ENCODE measurements at regions not wholly inside any gene's neighbourhood (a gene's known extent, or its start where the extent isn't known, plus 50 kb on each side); places are given as distances from the start of the nearest gene placed in this dataset.
"Not testable (repeated sequence)": the region's sequence is repeated elsewhere in the genome, so short reads cannot be mapped to it uniquely, and the experiment has no call there.

DNA sequence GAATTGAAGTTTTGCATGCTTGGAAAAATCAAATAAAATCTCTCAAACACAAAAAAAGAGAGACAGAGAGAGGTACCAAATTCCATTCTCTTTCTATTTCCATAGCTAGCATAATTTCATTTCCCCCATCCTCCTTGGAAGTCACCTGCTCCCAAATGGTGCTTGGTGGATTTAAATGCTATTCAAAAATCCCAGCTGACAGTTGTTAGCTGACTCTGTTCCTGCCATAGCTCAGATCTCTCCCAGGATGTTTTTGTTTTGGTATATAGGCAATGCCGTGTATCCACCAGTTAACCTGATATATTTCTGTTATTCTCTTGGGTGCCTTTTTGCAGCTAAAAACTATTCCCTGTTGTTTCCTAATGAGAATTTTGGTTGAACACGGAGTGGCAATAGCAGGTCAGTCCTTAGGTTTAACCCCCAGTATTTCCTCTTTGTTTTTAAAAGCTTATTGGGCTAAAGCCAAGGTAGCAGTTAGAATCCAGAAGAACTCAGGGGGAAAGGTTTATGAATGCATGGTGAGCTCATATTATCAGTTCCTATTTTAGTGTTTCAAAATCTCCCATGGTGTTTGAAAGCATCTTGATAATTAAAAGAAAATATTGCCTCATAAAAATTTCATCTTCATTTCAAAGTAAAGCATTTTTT is 240.0 kb upstream of the GBE1 start:
- DNase-seq = no peak

DNA sequence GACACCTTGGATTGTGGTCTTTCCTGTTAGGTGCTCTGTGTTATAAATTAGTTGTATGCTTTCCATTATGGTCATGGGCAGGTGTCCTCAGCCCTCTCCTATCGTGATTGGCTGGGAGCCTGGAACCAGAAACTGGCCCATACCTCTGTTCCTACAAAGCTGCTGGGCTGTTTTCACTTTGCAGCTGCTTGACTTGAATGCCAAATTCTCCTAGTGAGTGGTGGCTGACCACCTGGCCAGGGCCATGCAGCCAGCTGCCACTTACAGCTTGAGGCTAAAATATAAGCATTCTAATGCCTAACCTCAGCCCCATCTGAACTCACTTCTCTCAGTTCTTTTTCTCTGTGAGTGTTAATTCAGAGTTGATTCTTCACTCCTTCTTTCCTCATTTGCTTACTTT is 239.3 kb upstream of the GBE1 start:
- no peak for DNase-seq

DNA sequence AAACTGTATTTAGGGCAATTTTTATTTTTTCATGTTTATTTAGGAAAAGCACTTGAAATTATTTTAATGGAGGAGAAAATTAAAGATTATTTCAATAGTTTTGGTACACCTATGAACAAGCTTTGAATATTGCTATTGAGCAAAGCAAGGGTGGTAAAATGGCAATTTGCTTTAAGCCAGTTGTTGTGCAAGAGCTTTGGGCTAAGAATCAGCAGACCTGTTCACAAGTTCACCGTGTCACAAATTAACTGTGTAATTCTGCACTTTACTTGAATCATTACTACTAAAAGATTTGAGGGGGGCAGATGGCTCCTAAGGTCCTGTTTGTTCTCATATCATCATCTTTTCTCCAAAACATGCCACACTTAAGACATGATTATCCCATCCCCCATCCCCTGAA is 238.9 kb upstream of the GBE1 start:
- no peak for DNase-seq

DNA sequence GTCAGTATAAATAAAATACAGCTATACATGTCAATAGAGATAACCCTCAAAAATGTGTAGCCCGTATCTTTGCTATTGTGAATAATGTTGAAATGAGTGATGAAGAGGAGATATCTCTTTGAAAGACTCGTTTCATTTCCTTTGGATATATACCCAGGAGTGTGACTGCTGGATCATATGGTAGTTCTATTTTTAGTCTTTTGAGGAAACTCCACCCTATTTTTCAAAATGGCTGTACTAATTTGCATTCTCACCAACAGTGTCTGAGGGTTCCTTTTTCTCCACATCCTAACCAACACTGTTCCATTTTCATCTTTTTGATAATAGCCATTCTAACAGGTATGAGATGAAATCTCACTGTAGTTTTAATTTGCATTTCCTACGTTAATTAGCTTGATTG is 237.5 kb upstream of the GBE1 start:
- no peak for DNase-seq

DNA sequence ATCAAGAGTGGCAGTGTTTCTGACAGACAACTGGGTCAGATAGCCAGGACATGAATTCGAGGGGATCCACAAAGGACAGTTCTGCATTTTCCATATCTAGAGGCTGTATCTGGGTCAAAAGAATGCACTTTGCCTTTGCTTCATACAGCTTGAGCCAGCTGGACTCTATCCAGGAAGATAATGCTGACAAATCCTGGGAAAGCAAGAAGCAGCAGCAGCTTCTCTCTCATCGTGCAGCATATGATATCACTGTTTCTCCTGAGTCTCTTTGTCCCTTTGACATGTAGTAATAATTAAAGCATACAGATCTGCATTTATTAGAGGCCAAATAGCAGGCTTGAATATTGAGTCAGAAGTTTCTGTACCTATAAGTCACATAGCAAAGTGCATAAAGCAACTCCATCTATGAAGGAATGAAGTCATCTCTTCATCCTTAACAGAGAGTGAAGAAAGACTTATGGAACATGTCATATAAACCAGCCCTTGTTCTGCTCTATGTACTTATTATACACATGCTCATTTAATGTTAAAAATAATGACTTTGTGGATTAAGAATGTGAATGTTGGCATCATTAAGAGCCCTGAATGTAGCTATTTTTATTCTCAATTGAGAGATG is 236.8 kb upstream of the GBE1 start:
- DNase-seq = no peak

DNA sequence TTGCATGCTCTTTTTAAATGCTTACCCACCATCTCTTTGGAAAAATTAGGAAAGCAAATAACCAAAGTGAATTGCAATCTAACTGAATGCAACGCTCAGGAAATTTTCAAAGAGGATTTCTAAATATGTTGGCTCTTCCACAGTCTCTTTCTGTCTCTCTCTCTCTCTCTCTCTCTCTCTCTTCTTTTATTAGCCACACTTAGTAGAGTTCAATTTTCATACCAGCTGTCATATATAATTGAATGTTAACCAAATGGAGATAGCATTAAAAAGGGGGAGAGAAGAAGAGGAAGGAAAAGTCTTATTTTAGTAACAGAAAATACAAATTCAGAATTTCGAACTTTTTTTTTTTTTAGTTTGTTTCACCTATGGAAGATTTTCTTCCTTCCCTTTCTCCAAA is 235.9 kb upstream of the GBE1 start:
- DNase-seq = no peak

DNA sequence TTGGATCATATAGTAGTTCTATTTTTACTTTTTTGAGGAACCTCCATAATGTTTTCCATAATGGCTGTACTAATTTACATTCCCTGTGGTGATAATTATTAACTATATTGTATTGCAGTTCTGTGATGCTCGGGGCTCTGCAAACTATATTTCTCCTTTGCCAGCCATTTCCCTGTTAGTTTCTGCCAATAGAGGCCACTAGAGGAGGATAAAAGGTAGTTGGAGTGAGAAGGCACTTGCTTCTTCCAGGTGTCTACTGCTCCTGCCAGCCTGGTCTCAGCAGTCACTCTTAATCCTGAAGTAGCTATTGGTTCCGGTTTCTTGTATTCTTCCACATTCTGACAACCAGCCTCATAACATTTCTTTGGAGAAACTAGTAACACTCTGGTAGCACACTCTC is 233.9 kb upstream of the GBE1 start:
- no peak for DNase-seq

DNA sequence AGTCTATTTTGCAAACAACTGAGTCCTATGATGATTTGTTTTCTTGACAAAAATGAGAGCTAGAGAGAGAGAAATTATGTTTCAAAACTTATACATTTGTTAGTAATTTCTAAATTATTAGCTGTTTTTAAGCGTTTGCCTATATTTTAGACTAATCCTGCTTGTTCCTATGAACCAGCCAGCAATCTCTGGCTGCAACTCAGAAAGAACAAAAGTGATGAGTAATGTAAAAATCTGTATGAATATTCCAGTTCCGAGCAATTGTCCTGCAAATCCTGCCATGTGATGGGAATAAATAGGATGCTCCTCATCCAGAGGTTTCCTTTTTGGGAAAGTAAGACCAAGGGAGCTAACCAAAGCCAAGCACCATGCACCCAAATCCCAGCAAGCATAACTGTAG is 228.3 kb upstream of the GBE1 start:
- no peak for DNase-seq

DNA sequence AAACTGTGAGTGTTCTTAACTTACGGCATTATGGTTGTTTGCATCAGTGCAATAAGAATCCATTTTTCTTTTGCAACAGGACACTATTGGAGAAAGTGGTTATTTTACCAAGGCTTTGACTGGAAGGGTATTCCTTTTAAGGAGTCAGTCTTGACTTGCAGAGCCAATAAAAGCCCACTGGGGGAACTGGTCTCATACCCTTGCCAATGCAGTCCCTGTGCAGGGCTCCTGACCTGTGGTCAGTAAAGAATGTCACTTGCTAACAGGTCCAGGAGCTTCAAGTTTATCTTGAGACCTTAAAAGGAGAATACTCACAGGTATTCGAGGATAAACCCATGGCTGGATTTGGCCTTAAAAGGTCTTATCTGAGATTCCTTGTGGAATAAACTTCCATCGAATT is 227.8 kb upstream of the GBE1 start:
- no peak for DNase-seq

DNA sequence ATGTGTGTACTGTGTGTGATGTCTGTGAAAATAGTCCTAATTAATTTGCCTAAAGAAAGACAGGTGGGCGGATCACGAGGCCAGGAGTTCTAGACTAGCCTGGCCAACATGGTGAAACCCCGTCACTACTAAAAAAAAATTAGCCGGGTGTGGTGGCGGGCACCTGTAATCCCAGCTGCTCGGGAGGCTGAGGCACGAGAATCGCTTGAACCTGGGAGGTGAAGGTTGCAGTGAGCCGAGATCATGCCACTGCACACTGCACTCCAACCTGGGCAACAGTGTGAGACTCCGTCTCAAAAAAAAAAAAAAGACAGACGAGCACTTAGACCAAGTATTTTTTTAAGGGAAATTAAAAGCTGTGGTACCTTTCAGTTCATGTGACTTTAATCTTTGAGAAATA is 226.0 kb upstream of the GBE1 start:
- not testable (repeated sequence) for DNase-seq

DNA sequence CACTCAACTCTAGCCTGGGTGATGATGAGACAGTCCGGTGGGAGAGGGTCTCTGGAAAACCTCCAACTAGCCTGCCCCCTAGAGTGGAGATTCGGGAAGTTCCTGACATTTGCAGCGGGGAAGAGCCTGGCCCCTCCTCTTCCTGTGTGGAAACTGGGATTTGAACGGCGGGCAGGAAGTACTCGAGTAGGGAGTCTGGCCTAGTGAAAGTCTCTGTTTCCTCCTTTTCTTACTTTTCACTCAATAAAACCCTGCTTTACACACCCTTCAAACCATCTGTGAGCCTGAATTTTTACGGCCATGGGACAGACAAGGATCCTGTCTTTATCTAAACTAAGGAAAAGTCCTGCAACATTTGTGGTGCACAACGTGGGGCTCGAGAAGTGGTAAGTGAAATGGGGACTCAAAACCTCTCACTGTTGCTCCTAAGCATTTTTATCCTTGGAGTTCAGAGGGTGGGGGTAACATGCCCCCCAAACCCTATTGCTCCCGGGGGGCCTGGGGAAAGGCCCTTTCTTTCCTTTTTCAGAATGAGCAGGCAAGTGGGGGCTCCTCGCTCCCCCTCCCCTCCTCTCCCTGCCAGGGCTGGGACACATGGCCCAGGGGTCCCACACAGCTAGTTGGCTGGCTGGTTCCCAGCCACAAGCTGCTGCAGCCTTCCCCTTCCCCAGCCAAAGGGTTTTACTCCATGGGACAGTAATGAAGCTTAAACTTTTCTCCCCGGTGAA is 224.7 kb upstream of the GBE1 start:
- no peak for DNase-seq

DNA sequence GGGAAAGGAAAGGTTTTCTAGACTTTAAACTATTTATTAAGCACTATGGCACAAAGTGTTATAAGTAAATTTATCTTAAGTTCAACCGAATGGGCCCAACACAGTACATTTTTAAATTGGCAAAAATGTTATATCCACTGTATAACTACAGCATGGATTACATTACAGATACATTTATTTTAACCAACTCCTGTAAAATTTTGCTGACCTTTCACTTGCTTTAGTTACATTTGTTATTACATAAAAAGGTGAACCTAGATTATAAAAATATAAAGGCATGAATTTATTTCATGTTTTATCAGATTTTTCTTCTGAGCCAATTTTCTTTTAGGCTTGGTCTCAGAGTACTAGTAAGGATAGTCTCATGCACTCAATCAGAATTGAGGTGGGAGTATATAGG is 221.9 kb upstream of the GBE1 start:
- DNase-seq = no peak

DNA sequence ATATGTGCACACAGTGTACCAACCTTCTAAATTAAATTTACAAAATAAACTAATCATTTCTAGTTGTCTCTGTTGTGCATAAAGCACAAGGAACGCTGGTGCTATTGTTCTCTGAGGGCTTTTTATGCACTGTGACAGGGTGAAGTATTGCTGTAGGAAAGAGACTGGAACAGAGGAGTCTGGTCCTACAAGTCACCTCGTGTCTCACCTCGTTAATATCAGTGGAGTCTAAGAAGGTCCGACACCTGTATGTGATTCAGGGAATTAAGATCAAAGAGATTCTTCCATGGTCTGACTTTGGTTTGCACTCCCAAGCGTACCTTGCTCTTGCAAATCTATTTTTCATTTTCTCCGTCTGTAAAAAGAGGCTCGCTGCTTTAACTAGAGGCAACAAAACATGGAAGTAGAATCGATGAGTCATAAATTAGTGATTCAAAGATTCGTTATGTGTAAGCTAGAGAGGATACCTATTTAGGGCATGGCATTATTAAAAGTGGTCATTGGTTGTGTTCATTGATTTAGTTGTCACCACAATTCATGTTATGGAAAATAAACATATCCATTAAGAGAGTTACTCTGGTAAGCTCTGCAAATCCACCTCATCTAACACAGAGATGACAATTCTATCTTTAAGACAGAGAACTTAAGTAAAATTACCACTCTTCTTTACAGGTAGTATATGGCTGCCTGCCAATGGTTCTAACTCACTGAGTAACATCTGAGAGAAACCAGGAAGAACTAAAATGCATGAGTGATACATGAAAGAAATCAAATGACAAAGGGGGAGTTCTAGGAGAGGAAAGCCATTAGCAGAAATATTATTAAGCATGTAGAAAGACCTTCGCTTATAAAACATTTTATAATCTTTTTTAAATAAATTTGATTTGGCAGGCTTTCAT is 219.4 kb upstream of the GBE1 start:
- DNase-seq = no peak

DNA sequence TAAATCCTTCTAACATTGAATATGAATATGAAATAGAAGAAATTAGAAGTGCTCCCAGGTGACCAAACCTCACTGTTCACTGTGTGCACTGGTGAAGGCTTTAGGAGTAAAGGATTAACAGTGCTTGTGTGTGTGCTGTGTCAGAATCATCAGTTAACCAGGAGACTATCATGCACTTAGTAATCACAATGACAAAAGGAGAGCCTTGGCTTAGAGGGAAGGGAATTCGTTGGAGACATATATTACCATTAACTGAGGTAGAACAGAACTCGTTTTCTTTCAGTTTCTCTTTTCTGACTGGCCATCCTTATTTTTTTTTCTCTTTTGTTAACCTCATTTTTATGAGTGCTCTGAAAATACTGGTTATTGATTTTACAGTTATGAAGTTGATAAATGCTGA is 213.3 kb upstream of the GBE1 start:
- no peak for DNase-seq

DNA sequence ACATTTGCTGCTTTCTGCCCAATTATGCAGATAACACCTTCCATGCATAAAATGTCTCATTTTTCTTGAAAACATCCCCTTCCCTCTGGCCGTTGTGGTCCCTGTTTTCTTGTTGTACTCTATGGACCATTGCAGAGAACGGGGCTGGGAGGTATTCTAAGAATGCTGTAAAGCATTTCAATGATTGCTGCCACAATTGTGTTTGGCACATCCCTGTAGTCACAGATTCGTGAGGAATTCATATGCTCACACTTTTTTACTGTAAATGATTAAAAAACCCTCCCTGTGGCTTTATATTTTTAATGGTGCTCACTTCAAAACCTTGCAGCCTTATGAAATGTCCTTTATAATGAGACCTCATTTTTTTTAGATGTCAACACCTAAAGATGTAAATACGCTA is 207.2 kb upstream of the GBE1 start:
- DNase-seq = no peak

DNA sequence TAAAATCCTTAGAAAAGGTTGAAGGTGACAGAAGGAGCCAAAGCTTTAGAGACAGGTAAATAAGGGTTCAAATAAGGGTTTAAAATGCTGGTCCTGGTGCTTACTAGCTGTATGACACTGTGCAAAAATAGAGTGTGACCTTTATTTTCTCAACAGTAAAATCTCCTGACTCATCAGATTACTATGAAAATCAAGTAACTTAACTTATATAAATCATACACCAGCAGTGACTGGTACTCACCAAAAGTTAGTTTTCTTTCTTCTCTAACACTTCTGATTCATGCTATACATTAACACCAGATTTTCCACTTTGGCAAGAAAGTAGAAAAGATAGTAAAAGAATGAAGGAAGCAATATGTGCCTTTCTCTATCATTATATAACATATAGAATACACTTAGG is 205.9 kb upstream of the GBE1 start:
- DNase-seq = no peak

DNA sequence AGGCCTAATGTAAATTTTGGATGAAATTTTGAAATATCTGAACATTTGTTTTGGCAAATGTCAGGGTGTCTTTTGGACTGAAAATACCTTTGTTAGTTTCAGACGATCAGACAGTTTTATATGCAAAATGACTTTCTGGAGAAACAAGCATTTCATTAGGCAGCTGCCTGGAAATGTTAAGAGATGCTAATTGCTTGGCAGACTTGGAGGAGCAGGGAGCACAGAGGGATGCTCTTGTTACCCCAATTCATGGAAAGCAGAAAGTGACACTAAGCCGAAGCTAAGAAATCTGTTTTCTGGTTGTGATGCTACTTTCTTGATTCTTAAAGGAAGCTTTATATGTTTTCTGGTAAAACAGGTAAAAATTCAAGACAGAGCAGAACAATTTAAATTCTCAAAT is 204.3 kb upstream of the GBE1 start:
- no peak for DNase-seq

DNA sequence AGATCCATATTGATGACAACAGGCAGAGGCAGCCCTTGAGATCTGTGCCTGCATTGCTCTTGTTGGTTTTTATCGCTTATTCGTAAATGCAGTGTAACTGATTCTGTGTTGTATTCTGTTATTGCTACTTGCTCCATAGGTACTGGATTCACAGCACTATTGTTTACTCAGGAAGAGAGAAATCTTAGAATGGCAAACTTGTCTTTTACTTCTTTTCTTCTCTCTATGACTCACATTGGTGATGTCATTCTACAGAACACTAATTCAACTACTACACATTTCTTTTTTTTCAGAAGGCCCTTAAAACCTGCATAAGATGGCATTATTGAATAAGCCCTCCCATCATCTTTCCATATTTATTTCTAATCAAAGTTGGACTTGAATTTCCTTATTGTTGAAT is 201.0 kb upstream of the GBE1 start:
- DNase-seq = no peak

DNA sequence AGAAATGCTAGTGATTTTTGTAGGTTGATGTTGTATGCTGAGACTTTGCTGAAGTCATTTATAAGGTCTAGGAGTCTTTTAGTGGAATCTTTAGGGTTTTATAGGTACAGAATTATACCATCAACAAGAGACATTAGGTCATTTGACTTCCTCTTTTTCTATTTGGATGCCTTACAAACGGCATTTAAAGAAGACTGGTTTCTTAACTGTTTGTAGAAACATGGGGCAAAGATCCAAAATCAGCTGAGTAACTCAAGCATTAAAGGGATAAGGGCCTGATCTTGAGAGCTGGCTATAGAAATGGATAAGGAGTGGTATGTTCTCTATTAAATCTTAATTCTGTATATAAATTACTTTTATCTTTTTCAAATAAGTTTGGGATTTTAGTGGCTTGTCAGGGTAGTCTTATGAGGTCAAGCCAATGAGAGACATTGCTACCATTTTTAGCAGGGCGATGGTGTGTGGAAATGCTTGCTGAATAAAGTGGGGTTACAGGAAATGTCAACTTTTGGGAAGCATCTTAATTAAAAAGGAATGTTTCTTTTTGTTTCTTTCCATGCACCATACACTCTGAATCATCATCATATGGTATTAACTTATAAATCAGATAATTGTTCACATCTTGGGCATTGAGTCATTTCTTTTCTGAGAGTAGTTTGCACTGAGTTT is 197.7 kb upstream of the GBE1 start:
- DNase-seq = no peak

DNA sequence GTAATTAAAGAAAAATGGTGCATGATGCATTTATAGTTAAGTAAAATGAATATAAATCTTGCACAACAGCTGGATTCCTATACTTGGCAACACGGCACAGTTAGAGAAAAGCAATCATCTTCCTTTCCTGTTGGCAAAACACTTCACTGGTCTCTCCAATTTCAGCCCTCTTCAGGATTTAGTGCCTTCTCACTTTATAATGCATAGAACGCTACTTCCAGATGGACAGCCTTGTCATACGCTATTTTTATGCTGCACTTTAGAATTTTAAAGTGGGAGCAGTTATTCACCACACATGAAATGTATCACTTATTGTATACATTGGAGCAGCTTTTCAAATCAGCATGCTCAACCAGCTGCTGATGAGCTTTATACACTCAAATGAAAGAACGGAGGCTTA is 194.4 kb upstream of the GBE1 start:
- no peak for DNase-seq

DNA sequence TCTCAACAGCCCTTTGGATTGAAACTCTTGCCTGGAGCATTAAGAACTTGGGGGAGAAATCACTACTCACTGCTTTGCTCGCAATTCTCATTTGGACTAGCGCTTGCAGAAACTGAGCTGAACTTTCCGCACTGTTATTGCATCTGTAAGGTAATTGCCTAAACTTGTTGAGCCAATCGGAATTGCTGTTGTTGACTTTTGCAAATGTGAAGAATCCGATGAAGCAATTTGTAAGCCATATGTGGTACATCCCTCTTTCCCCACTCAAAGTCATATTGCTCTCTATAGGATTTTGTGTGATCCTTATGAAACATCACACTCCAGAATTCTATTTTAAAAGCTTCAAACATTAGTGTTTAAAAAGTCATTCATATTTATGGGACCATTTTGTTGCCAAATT is 191.7 kb upstream of the GBE1 start:
- DNase-seq = no peak

DNA sequence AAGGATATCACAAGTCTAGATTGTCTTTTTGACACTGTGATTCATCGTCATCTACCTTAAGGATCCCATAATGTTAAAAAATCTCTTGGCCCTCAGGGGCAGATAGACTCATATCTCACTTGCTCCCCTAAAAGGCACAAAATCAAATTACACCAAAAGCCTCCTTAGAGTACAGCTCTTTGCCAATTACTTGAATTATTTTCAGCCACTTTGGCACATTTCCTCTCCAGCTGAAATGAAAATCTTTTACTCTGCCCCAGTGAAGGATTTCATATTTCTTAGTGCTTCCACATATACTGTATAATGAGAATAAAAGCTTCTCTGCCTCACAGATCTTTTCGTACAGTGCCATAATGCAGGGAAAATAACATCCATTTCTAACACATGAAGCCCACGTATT is 190.7 kb upstream of the GBE1 start:
- DNase-seq = no peak

DNA sequence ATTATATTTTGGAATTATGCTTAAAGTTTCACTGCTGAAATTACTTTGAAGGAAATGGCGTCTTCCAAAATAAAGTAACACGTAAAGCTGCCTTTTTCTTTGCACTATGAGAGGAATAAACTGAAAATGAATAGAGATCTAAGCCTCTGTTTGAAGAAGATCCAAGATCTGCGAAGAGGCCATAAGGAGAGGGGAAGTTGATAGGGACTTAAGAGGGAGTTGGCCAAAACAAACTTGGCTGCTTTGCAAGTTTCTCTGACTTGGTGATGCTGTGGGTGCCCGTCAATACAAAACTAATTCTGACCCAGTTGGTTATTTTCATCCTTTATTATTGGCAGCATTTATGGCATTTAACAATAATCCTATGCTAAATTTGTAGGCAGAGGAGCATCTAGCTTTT is 190.2 kb upstream of the GBE1 start:
- no peak for DNase-seq
